ENCODE measurements at regions not wholly inside any gene's neighbourhood (a gene's known extent, or its start where the extent isn't known, plus 50 kb on each side); places are given as distances from the start of the nearest gene placed in this dataset.

DNA sequence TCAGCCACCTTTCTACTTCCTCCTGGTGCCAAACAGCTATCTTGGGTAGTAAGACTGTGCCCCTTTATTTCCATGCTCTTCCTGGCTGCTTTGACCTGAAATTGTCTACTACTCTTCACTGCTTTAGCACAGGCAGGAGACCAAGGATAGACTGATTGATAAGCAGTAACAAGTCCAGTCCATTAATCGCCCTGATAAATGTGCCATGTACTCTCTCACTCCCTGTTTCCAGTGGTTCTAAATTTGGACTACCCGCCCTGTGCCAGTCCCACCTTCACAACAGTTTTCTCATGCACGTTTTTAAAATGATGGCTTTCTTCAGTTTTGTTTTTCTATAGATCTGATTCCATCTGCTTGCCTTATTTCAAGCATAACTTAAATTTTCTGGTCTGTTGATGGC is 189.6 kb upstream of the RBMS1 start:
- TF ChIP-seq, protein P1, sequence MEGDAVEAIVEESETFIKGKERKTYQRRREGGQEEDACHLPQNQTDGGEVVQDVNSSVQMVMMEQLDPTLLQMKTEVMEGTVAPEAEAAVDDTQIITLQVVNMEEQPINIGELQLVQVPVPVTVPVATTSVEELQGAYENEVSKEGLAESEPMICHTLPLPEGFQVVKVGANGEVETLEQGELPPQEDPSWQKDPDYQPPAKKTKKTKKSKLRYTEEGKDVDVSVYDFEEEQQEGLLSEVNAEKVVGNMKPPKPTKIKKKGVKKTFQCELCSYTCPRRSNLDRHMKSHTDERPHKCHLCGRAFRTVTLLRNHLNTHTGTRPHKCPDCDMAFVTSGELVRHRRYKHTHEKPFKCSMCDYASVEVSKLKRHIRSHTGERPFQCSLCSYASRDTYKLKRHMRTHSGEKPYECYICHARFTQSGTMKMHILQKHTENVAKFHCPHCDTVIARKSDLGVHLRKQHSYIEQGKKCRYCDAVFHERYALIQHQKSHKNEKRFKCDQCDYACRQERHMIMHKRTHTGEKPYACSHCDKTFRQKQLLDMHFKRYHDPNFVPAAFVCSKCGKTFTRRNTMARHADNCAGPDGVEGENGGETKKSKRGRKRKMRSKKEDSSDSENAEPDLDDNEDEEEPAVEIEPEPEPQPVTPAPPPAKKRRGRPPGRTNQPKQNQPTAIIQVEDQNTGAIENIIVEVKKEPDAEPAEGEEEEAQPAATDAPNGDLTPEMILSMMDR (IDR thresholded peaks at IDR 0.05), result no peak
- no peak for TF ChIP-seq ELF1 (IDR thresholded peaks at IDR 0.05)
- TF ChIP-seq, protein P2, sequence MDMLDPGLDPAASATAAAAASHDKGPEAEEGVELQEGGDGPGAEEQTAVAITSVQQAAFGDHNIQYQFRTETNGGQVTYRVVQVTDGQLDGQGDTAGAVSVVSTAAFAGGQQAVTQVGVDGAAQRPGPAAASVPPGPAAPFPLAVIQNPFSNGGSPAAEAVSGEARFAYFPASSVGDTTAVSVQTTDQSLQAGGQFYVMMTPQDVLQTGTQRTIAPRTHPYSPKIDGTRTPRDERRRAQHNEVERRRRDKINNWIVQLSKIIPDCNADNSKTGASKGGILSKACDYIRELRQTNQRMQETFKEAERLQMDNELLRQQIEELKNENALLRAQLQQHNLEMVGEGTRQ (IDR thresholded peaks at IDR 0.05; ENCODE audit: borderline replicate concordance, low read depth, low read length), result no peak
- TF ChIP-seq NRF1 (IDR thresholded peaks at IDR 0.05; ENCODE audit: low read depth, low read length), result no peak
- TF ChIP-seq JUND (IDR thresholded peaks at IDR 0.05), result no peak

Data from SK-N-SH (cell line).